AG10803 (cell line): ENCODE measurements at regions not wholly inside any gene's neighbourhood (a gene's known extent, or its start where the extent isn't known, plus 50 kb on each side); places are given as distances from the start of the nearest gene placed in this dataset.

Experiments used
- DNase-seq: peaks from one replicate; pipeline ENCODE4 v3.0.0; 2010; ENCODE audit warnings: low read depth
- H3K4me3 ChIP-seq: 2 replicates; pipeline ENCODE4 v1.5.1; 2011; ENCODE audit warnings: mild to moderate bottlenecking, low read length, control low read depth
- CTCF ChIP-seq: conservative IDR thresholded peaks from 2 replicates; pipeline ENCODE4 v1.5.1; 2011; ENCODE audit warnings: mild to moderate bottlenecking, low read length, control low read depth, inconsistent platforms

GRCh38 chr10:78390051-78390450, 356.4 kb downstream of the RPS24 start:
- no peak for TF ChIP-seq CTCF
- H3K4me3 ChIP-seq = no peak overlapping the region
- DNase-seq = no peak

- H3K4me3 ChIP-seq = no peak overlapping the region
- TF ChIP-seq CTCF = no peak
- no peak for DNase-seq
Measured at GRCh38 chr10:78390817-78391216, 357.2 kb downstream of the RPS24 start.

- H3K4me3 ChIP-seq = no peak overlapping the region
- no peak for TF ChIP-seq CTCF
- no peak for DNase-seq
Measured at GRCh38 chr10:78391585-78391984, 357.9 kb downstream of the RPS24 start.

GRCh38 chr10:78392197-78392596, 358.5 kb downstream of the RPS24 start:
- TF ChIP-seq CTCF = no peak
- no peak for DNase-seq

GRCh38 chr10:78393094-78393493, 359.4 kb downstream of the RPS24 start:
- no peak for TF ChIP-seq CTCF
- H3K4me3 ChIP-seq = no peak overlapping the region
- DNase-seq = no peak

More at GRCh38 chr10:78392197-78392596, 358.5 kb downstream of the RPS24 start:
- no peak overlapping the region for H3K4me3 ChIP-seq

GRCh38 chr10:78394047-78394446, 360.4 kb downstream of the RPS24 start:
- no peak overlapping the region for H3K4me3 ChIP-seq
- TF ChIP-seq CTCF = no peak
- no peak for DNase-seq

- DNase-seq = no peak
- no peak overlapping the region for H3K4me3 ChIP-seq
- TF ChIP-seq CTCF = no peak
Measured at GRCh38 chr10:78395162-78395561, 361.5 kb downstream of the RPS24 start.
